Mesenchymal stem cell (in vitro differentiated cells and primary cell): ENCODE measurements at regions not wholly inside any gene's neighbourhood (a gene's known extent, or its start where the extent isn't known, plus 50 kb on each side); places are given as distances from the start of the nearest gene placed in this dataset.

Experiments
- DNase-seq: peaks from one replicate; pipeline ENCODE4 v3.0.0-alpha.2; 2013
- H2AFZ ChIP-seq: one replicate; pipeline ENCODE4 v1.6.1; 2013; ENCODE audit warnings: low read depth, mild to moderate bottlenecking, control low read depth, inconsistent platforms, low read length, moderate library complexity
- H2AK5ac ChIP-seq: 2 replicates; pipeline ENCODE4 v1.6.1; 2013; ENCODE audit warnings: low read length, moderate library complexity, mild to moderate bottlenecking, inconsistent platforms; ENCODE audit not compliant: severe bottlenecking
- H2BK120ac ChIP-seq: one replicate; pipeline ENCODE4 v1.6.1; 2013; ENCODE audit warnings: low read depth, mild to moderate bottlenecking, inconsistent platforms, low read length, moderate library complexity
- H2BK12ac ChIP-seq, 2 experiments: one replicate each; pipeline ENCODE4 v1.6.1; 2013; ENCODE audit warnings: inconsistent platforms in 2 of 2, low read length in 2 of 2, mild to moderate bottlenecking in 2 of 2, moderate library complexity in 2 of 2, control low read depth in 1 of 2
- H2BK15ac ChIP-seq: one replicate; pipeline ENCODE4 v1.6.1; 2013; ENCODE audit warnings: mild to moderate bottlenecking, low read depth, inconsistent platforms; ENCODE audit not compliant: poor library complexity, severe bottlenecking
- H2BK5ac ChIP-seq: 2 replicates; pipeline ENCODE4 v1.6.1; 2013; ENCODE audit warnings: low read depth, mild to moderate bottlenecking, low read length, control low read depth, inconsistent platforms; ENCODE audit not compliant: poor library complexity, severe bottlenecking
- H3K14ac ChIP-seq, 2 experiments: one replicate each; pipeline ENCODE4 v1.6.1; 2013; ENCODE audit warnings: inconsistent platforms in 2 of 2, low read length in 2 of 2, control low read depth in 1 of 2, mild to moderate bottlenecking in 1 of 2, moderate library complexity in 1 of 2
- H3K18ac ChIP-seq, 2 experiments: one replicate each; pipeline ENCODE4 v1.6.1; 2013; ENCODE audit warnings: inconsistent platforms in 2 of 2, low read length in 2 of 2, control low read depth in 1 of 2, low read depth in 1 of 2, mild to moderate bottlenecking in 1 of 2
- H3K23ac ChIP-seq, 2 experiments: one replicate each; pipeline ENCODE4 v1.6.1; 2013; ENCODE audit warnings: inconsistent platforms in 2 of 2, low read length in 2 of 2, mild to moderate bottlenecking in 2 of 2, moderate library complexity in 2 of 2, control low read depth in 1 of 2
- H3K27ac ChIP-seq: 2 replicates; pipeline ENCODE4 v1.5.1; 2013; ENCODE audit warnings: mild to moderate bottlenecking, moderate library complexity, low read length, control low read depth, inconsistent platforms; ENCODE audit not compliant: poor library complexity, severe bottlenecking
- H3K27me3 ChIP-seq, 2 experiments: 2 replicates each; pipeline versions ENCODE4 v1.6.1 to v1.7.0; 2013; ENCODE audit warnings: low read length in 2 of 2, mild to moderate bottlenecking in 2 of 2, moderate library complexity in 2 of 2, control low read depth in 1 of 2, inconsistent platforms in 1 of 2; ENCODE audit not compliant: control insufficient read depth in 1 of 2, insufficient read depth in 1 of 2
- H3K36me3 ChIP-seq, 2 experiments: 2 replicates each; pipeline versions ENCODE4 v1.6.1 to v1.7.0; 2013; ENCODE audit warnings: low read length in 2 of 2, control low read depth in 1 of 2, inconsistent platforms in 1 of 2, low read depth in 1 of 2, mild to moderate bottlenecking in 1 of 2; ENCODE audit not compliant: insufficient read depth in 2 of 2, control insufficient read depth in 1 of 2
- H3K4ac ChIP-seq, 2 experiments: one replicate each; pipeline ENCODE4 v1.6.1; 2013; ENCODE audit warnings: inconsistent platforms in 2 of 2, low read length in 2 of 2, mild to moderate bottlenecking in 2 of 2, moderate library complexity in 2 of 2, control low read depth in 1 of 2, low read depth in 1 of 2
- H3K4me1 ChIP-seq: 2 replicates; pipeline ENCODE4 v1.6.1; 2013; ENCODE audit warnings: low read depth, low read length, control low read depth; ENCODE audit not compliant: control insufficient read depth, insufficient read depth
- H3K4me2 ChIP-seq: 2 replicates; pipeline ENCODE4 v1.6.1; 2013; ENCODE audit warnings: low read length, mild to moderate bottlenecking, inconsistent platforms; ENCODE audit not compliant: poor library complexity, severe bottlenecking
- H3K4me3 ChIP-seq, 2 experiments: 2 replicates each; pipeline versions ENCODE4 v1.5.1 to v1.7.0; 2013; ENCODE audit warnings: low read length in 2 of 2, mild to moderate bottlenecking in 2 of 2, control low read depth in 1 of 2, low read depth in 1 of 2; ENCODE audit not compliant: insufficient read depth in 1 of 2
- H3K79me1 ChIP-seq: replicated peaks from 2 replicates; pipeline ENCODE4 v1.6.1; 2013; ENCODE audit warnings: mild to moderate bottlenecking, control low read depth, low read length, inconsistent platforms; ENCODE audit not compliant: poor library complexity, severe bottlenecking
- H3K9ac ChIP-seq: 2 replicates; pipeline ENCODE4 v1.7.0; 2013; ENCODE audit warnings: mild to moderate bottlenecking, low read length, moderate library complexity
- H3K9me3 ChIP-seq: 2 replicates; pipeline ENCODE4 v1.7.0; 2013; ENCODE audit warnings: mild to moderate bottlenecking, low read length; ENCODE audit not compliant: control insufficient read depth
- H4K8ac ChIP-seq: one replicate; pipeline ENCODE4 v1.6.1; 2013; ENCODE audit warnings: inconsistent platforms, mild to moderate bottlenecking, low read length, moderate library complexity
- H4K91ac ChIP-seq: one replicate; pipeline ENCODE4 v1.6.1; 2013; ENCODE audit warnings: mild to moderate bottlenecking, low read length, inconsistent platforms
- WGBS: methylation state at CpG from one replicate; pipeline ENCODE4 v1.1.7; 2013; ENCODE audit warnings: mixed read lengths; 5-methylcytosine and 5-hydroxymethylcytosine counted together

DNA sequence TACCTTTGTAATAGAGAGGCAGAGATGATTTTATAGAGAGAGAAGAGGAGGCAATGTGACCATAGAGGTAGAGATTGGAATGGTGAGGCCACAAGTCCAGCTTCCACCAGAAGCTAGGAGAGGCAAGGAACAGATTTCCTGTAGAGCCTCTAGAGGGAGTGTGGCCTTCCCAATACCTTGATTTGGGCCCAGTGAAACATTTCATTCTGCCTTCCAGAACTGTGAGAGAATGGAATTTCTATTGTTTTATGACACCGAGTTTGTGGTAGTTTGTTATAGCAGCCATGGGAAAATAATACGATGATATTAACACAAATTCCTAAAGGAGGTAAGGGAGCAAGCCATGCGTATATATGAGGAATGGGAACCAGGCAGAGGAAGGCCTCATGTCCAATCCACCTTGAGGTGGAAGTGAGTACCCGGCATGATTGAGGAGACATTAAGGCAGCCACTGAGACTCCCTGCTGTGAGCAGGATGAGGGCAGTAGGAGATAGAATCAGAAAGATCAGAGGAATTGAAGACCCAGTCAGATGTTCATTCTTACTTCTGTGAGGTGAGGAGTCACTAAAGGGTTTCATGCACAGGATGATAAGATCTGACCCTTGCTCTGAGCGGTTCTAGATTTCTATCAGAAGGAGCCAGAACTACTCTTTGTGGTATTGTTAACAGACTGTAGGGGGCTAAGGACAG is 636.3 kb upstream of the IMPG1 start:
- Histone ChIP-seq H4K8ac (no peak overlapping the region), H3K27me3 (no peaks in the 10 kb centered on the region), H3K14ac (no peak overlapping the region), H2BK12ac (no peak overlapping the region), H3K4me1 (no peaks in the 10 kb centered on the region), H2AFZ (no peak overlapping the region), H3K9me3 (no peaks in the 10 kb centered on the region), H3K4ac (no peak overlapping the region), H3K23ac (no peak overlapping the region), H2BK120ac (no peak overlapping the region), H2AK5ac (no peak overlapping the region), H4K91ac (no peak overlapping the region), H3K79me1 (no peaks in the 10 kb centered on the region), H3K4me3 (no peak overlapping the region), H3K36me3 (no peaks in the 10 kb centered on the region), H3K27ac (no peak overlapping the region), H2BK5ac (no peak overlapping the region), H3K4me2 (no peak overlapping the region), H3K9ac (no peak overlapping the region), H2BK15ac (no peak overlapping the region), H3K18ac (no peak overlapping the region)
- no peak for DNase-seq
- WGBS: 75% methylated on average over 5 of the region's 5 CpGs

DNA sequence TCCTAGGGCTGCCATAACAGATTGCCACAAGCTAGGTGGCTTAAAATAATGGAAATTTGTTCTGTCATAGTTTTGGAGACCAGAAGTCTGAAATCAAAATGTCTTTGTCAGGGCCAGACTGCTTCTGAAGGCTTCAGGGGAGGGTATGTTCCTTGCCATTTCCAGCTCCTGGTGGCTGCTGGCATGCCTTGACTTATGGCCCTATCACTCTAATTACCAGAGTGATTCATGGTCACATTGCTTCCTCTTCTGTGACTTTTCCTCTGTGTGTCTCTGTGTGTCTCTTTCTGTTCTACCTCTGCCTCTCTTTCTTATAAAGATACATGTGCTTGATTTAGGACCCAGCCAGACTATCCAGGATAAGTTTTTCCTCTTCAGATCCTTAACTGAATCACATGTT is 635.2 kb upstream of the IMPG1 start:
- Histone ChIP-seq H3K4me2 (no peak overlapping the region), H3K9me3 (no peaks in the 10 kb centered on the region), H3K18ac (no peak overlapping the region), H4K91ac (no peak overlapping the region), H3K4me3 (no peak overlapping the region), H3K79me1 (no peaks in the 10 kb centered on the region), H3K4ac (no peak overlapping the region), H3K27me3 (no peaks in the 10 kb centered on the region), H2BK5ac (no peak overlapping the region), H3K27ac (no peak overlapping the region), H3K14ac (no peak overlapping the region), H3K36me3 (no peaks in the 10 kb centered on the region), H4K8ac (no peak overlapping the region), H2AK5ac (no peak overlapping the region), H2BK120ac (no peak overlapping the region), H3K23ac (no peak overlapping the region), H3K4me1 (no peaks in the 10 kb centered on the region), H2BK15ac (no peak overlapping the region), H3K9ac (no peak overlapping the region), H2AFZ (no peak overlapping the region), H2BK12ac (no peak overlapping the region)
- no peak for DNase-seq

DNA sequence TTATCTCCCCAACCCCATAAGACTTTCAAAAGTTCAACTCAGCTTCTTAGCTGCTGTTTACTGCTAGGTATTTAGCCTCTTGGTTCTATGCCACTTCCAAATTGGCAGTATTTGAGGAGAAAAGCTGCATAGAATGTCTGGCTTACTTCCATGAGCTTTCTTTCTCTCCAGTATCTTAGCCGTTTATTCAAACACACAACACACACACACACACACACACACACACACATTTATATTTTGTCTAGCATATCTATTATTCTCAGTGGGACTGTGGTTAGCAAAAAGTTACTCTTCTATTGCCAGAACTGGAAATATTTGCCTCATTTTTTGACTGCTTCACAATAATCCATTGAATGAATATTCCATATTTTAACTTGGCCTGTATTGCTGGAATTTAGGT is 634.2 kb upstream of the IMPG1 start:
- no peak overlapping the region for H3K4me3 ChIP-seq
- no peaks in the 10 kb centered on the region for H3K4me1 ChIP-seq
- WGBS: 100% methylated on average over 1 of the region's 1 CpG
- no peak overlapping the region for H2BK15ac ChIP-seq
- no peak overlapping the region for H2AK5ac ChIP-seq
- no peak overlapping the region for H3K18ac ChIP-seq
- H3K9me3 ChIP-seq: no peaks in the 10 kb centered on the region
- H2BK12ac ChIP-seq: no peak overlapping the region
- no peak overlapping the region for H3K14ac ChIP-seq
- H2AFZ ChIP-seq: no peak overlapping the region
- H4K8ac ChIP-seq: no peak overlapping the region
- no peak overlapping the region for H3K4ac ChIP-seq
- H2BK5ac ChIP-seq: no peak overlapping the region
- no peak overlapping the region for H4K91ac ChIP-seq
- H2BK120ac ChIP-seq: no peak overlapping the region
- H3K27me3 ChIP-seq: no peaks in the 10 kb centered on the region
- H3K9ac ChIP-seq: no peak overlapping the region
- H3K27ac ChIP-seq: no peak overlapping the region
- H3K4me2 ChIP-seq: no peak overlapping the region
- H3K79me1 ChIP-seq: no peaks in the 10 kb centered on the region
- no peak overlapping the region for H3K23ac ChIP-seq
- H3K36me3 ChIP-seq: no peaks in the 10 kb centered on the region
- no peak for DNase-seq

DNA sequence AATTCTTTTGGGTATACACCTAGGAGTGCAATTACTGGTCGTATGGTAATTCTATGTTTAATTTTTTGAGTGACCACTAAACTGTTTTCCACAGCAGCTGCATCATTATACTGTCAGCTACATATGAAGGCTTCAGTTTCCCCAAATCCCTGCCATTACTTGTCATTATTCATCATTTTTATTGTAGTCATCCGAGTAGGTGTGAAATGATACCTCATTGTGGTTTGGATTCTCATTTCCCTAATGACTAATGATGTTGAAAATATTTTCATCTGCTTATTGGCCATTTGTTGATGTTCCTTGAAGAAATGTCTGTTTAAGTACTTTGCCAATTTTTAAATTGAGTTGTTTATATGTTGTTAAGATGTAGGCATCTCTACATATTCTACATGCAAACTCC is 633.6 kb upstream of the IMPG1 start:
- H3K9ac ChIP-seq: no peak overlapping the region
- no peaks in the 10 kb centered on the region for H3K9me3 ChIP-seq
- no peak overlapping the region for H3K4me3 ChIP-seq
- no peaks in the 10 kb centered on the region for H3K36me3 ChIP-seq
- DNase-seq: no peak
- H2BK5ac ChIP-seq: no peak overlapping the region
- no peak overlapping the region for H2BK12ac ChIP-seq
- no peak overlapping the region for H2BK15ac ChIP-seq
- no peak overlapping the region for H3K4me2 ChIP-seq
- no peak overlapping the region for H4K8ac ChIP-seq
- no peaks in the 10 kb centered on the region for H3K79me1 ChIP-seq
- WGBS: 83% methylated on average over 1 of the region's 2 CpGs
- no peak overlapping the region for H2BK120ac ChIP-seq
- no peak overlapping the region for H3K23ac ChIP-seq
- no peak overlapping the region for H4K91ac ChIP-seq
- no peaks in the 10 kb centered on the region for H3K4me1 ChIP-seq
- no peak overlapping the region for H2AFZ ChIP-seq
- H2AK5ac ChIP-seq: no peak overlapping the region
- no peaks in the 10 kb centered on the region for H3K27me3 ChIP-seq
- H3K14ac ChIP-seq: no peak overlapping the region
- H3K27ac ChIP-seq: no peak overlapping the region
- no peak overlapping the region for H3K4ac ChIP-seq
- no peak overlapping the region for H3K18ac ChIP-seq
